Natural killer cell (primary cell): ENCODE measurements at regions not wholly inside any gene's neighbourhood (a gene's known extent, or its start where the extent isn't known, plus 50 kb on each side); places are given as distances from the start of the nearest gene placed in this dataset.

Experiments used
- ATAC-seq, 3 donors: fragments of 150-1000 bp in 2 of 3; fragments of 200-7000 bp in 1 of 3; cut with Tn5 transposase; 1 replicate in 1 of 3; 2 replicates in 2 of 3; pipeline ENCODE4 v1.10.0; 2021; ENCODE audit warnings: mild to moderate bottlenecking in 2 of 3, moderate library complexity in 2 of 3
- DNase-seq, 2 donors: peaks; one replicate each; pipeline versions ENCODE4 v3.0.0 to v3.0.0-alpha.2; 2013 to 2021; ENCODE audit warnings: mixed read lengths in 1 of 2
- H3K27ac ChIP-seq: one replicate; pipeline ENCODE4 v1.5.1; 2013; ENCODE audit warnings: mild to moderate bottlenecking, low read length
- H3K27me3 ChIP-seq: one replicate; pipeline ENCODE4 v1.6.1; 2013; ENCODE audit warnings: low read length; ENCODE audit not compliant: control insufficient read depth, insufficient read depth
- H3K36me3 ChIP-seq: one replicate; pipeline ENCODE4 v1.6.1; 2013; ENCODE audit warnings: low read length; ENCODE audit not compliant: control insufficient read depth, insufficient read depth
- H3K4me1 ChIP-seq: one replicate; pipeline ENCODE4 v1.6.1; 2013; ENCODE audit warnings: low read length; ENCODE audit not compliant: control insufficient read depth, insufficient read depth
- H3K4me3 ChIP-seq: one replicate; pipeline ENCODE4 v1.5.1; 2013; ENCODE audit warnings: low read length
- H3K9me3 ChIP-seq: one replicate; pipeline ENCODE4 v1.6.1; 2013; ENCODE audit warnings: low read length; ENCODE audit not compliant: control insufficient read depth, insufficient read depth
- H3K27ac Mint-ChIP-seq, 2 donors: one replicate each; pipeline ENCODE4 v1.8.0; 2022; ENCODE audit warnings: mild to moderate bottlenecking in 2 of 2, mixed read lengths in 2 of 2, moderate library complexity in 1 of 2
- H3K27me3 Mint-ChIP-seq, 2 donors: one replicate each; pipeline ENCODE4 v1.8.0; 2022; ENCODE audit warnings: low read depth in 2 of 2, mixed read lengths in 2 of 2
- H3K36me3 Mint-ChIP-seq: one replicate; pipeline ENCODE4 v1.8.0; 2022; ENCODE audit warnings: mixed read lengths
- H3K4me1 Mint-ChIP-seq, 2 donors: one replicate each; pipeline ENCODE4 v1.8.0; 2022; ENCODE audit warnings: mixed read lengths in 2 of 2
- H3K4me3 Mint-ChIP-seq: one replicate; pipeline ENCODE4 v1.8.0; 2022; ENCODE audit warnings: mild to moderate bottlenecking, moderate library complexity, mixed read lengths
- H3K9me3 Mint-ChIP-seq, 2 donors: one replicate each; pipeline ENCODE4 v1.8.0; 2022; ENCODE audit warnings: mixed read lengths in 2 of 2
- CTCF ChIP-seq: fragments of 200-600 bp; IDR thresholded peaks from one replicate; pipeline ENCODE4 v1.8.0; 2022; ENCODE audit warnings: antibody characterized with exemption
- WGBS: methylation state at CpG from one replicate; pipeline ENCODE4 v1.1.7; 2013; ENCODE audit warnings: missing lambda C conversion rate; ENCODE audit not compliant: insufficient coverage; 5-methylcytosine and 5-hydroxymethylcytosine counted together
- intact Hi-C: fragments of 100-400 bp; cut with micrococcal nuclease; formaldehyde crosslinking; loops from one replicate; pipeline ENCODE4 v1.14.2; 2022

DNA sequence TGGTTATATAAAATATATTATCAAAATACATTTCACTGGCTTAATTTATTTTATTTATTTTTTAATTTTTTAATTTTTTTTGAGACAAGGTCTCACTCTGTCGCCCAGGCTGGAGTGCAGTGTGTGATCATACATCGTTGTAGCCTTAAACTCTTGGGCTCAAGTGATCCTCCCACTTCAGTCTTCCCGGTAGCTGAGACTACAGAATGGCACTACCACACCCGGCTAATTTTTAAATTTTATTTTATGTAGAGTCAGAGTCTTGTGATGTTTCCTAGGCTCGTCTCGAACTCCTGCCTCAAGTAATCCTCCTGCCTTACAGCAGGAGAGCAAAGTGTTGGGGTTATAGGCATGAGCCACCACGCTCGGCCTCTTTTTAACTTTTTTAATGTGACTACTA lies 143.8 kb downstream of the CEP135 start:
- H3K36me3 Mint-ChIP-seq: no peaks in the 10 kb centered on the region

DNA sequence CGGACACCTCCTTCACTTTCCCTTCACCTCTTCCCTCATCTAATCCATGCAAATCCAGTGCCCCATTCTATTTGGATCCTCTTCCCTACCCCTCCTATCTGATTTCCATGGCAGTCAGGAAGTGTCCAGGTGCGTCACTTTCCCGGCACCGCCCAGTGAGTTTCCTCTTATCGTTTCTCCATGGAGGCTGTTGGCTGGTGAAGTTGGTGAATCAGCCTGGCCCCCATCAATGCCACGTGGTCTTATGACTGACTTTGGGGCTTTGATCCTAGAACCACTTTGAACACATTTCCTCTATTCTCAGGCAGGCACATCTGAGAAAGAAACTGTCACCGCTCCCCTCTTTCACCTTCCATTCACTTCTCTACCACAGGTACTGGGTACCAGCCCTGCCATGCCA lies 137.8 kb downstream of the CEP135 start:
- peaks cover 0 to 2% of the 10 kb centered on the region in 2 donors for H3K27me3 Mint-ChIP-seq
- H3K4me3 ChIP-seq: no peak overlapping the region
- no peaks in the 10 kb centered on the region for H3K36me3 Mint-ChIP-seq
- intact Hi-C loops: no loop called here
- no peaks in the 10 kb centered on the region for H3K4me1 ChIP-seq
- no peaks in the 10 kb centered on the region for H3K9me3 ChIP-seq
- no peak overlapping the region for H3K27ac ChIP-seq
- DNase-seq (no peak), ATAC-seq (no peak)
- TF ChIP-seq CTCF: no peak
- H3K27me3 ChIP-seq: no peaks in the 10 kb centered on the region
- no peak overlapping the region for H3K4me3 Mint-ChIP-seq
- 81% methylated on average over 7 of the region's 7 CpGs for WGBS
- no peaks in the 10 kb centered on the region for H3K4me1 Mint-ChIP-seq
- no peak overlapping the region for H3K27ac Mint-ChIP-seq
- H3K36me3 ChIP-seq: no peaks in the 10 kb centered on the region
- no peaks in the 10 kb centered on the region for H3K9me3 Mint-ChIP-seq

More for the DNA sequence above, 143.8 kb downstream of the CEP135 start:
- Mint-ChIP-seq H3K4me1 (no peaks in the 10 kb centered on the region), H3K27me3 (peaks cover 0 to 2% of the 10 kb centered on the region in 2 donors), H3K4me3 (no peak overlapping the region), H3K9me3 (no peaks in the 10 kb centered on the region), H3K27ac (no peak overlapping the region)
- H3K4me3 ChIP-seq: no peak overlapping the region
- intact Hi-C loops: no loop called here
- H3K27ac ChIP-seq: no peak overlapping the region
- H3K36me3 ChIP-seq: no peaks in the 10 kb centered on the region
- no peaks in the 10 kb centered on the region for H3K9me3 ChIP-seq
- no peak for TF ChIP-seq CTCF
- DNase-seq (no peak), ATAC-seq (no peak)
- no peaks in the 10 kb centered on the region for H3K4me1 ChIP-seq
- H3K27me3 ChIP-seq: no peaks in the 10 kb centered on the region
- WGBS: 97% methylated on average over 4 of the region's 8 CpGs

DNA sequence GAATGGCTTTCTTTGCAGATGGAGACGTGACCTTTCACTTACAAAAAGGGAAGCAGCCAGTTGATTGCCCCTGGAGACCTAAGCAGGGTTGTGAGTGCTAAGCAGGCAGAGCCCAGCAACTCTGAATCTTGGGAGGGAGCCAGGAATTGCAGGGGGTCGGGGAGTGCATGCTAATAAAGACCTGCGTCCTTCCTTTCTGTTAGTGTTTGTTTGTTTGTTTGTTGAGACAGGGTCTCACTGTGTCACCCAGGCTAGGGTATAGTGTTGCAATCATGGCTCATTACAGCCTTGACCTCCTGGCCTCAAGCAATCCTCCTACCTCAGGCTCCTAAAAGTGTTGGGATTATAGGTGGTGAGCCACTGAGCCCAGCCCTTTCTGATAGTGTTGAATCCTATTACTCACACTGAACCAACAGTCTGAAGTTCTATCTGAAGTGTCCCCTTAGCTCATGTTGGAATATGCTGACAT lies 137.4 kb downstream of the CEP135 start:
- H3K27me3 Mint-ChIP-seq: peaks cover 0 to 2% of the 10 kb centered on the region in 2 donors
- ATAC-seq (no peak), DNase-seq (no peak)
- TF ChIP-seq CTCF: no peak
- no peaks in the 10 kb centered on the region for H3K9me3 Mint-ChIP-seq
- Histone ChIP-seq H3K4me1 (no peaks in the 10 kb centered on the region), H3K36me3 (no peaks in the 10 kb centered on the region), H3K9me3 (no peaks in the 10 kb centered on the region), H3K27ac (no peak overlapping the region), H3K4me3 (no peak overlapping the region), H3K27me3 (no peaks in the 10 kb centered on the region)
- no peak overlapping the region for H3K4me3 Mint-ChIP-seq
- H3K27ac Mint-ChIP-seq: no peak overlapping the region
- WGBS: 44% methylated on average over 3 of the region's 3 CpGs
- intact Hi-C loops: no loop called here
- no peaks in the 10 kb centered on the region for H3K36me3 Mint-ChIP-seq
- H3K4me1 Mint-ChIP-seq: no peaks in the 10 kb centered on the region

- H3K4me1 Mint-ChIP-seq: no peaks in the 10 kb centered on the region
- H3K27me3 Mint-ChIP-seq: peaks cover 0 to 2% of the 10 kb centered on the region in 2 donors
- H3K36me3 ChIP-seq: no peaks in the 10 kb centered on the region
- intact Hi-C loops: no loop called here
- H3K27ac Mint-ChIP-seq: no peak overlapping the region
- no peaks in the 10 kb centered on the region for H3K27me3 ChIP-seq
- no peak overlapping the region for H3K27ac ChIP-seq
- H3K36me3 Mint-ChIP-seq: no peaks in the 10 kb centered on the region
- DNase-seq (no peak), ATAC-seq (no peak)
- H3K9me3 ChIP-seq: no peaks in the 10 kb centered on the region
- no peaks in the 10 kb centered on the region for H3K9me3 Mint-ChIP-seq
- TF ChIP-seq CTCF: no peak
- no peak overlapping the region for H3K4me3 Mint-ChIP-seq
- no peak overlapping the region for H3K4me3 ChIP-seq
- H3K4me1 ChIP-seq: no peaks in the 10 kb centered on the region
- WGBS: 31% methylated on average over 1 of the region's 2 CpGs
Observed at GRCh38 chr4:56085275-56085674, 136.5 kb downstream of the CEP135 start.
